ENCODE measurements at regions not wholly inside any gene's neighbourhood (a gene's known extent, or its start where the extent isn't known, plus 50 kb on each side); places are given as distances from the start of the nearest gene placed in this dataset.

DNA sequence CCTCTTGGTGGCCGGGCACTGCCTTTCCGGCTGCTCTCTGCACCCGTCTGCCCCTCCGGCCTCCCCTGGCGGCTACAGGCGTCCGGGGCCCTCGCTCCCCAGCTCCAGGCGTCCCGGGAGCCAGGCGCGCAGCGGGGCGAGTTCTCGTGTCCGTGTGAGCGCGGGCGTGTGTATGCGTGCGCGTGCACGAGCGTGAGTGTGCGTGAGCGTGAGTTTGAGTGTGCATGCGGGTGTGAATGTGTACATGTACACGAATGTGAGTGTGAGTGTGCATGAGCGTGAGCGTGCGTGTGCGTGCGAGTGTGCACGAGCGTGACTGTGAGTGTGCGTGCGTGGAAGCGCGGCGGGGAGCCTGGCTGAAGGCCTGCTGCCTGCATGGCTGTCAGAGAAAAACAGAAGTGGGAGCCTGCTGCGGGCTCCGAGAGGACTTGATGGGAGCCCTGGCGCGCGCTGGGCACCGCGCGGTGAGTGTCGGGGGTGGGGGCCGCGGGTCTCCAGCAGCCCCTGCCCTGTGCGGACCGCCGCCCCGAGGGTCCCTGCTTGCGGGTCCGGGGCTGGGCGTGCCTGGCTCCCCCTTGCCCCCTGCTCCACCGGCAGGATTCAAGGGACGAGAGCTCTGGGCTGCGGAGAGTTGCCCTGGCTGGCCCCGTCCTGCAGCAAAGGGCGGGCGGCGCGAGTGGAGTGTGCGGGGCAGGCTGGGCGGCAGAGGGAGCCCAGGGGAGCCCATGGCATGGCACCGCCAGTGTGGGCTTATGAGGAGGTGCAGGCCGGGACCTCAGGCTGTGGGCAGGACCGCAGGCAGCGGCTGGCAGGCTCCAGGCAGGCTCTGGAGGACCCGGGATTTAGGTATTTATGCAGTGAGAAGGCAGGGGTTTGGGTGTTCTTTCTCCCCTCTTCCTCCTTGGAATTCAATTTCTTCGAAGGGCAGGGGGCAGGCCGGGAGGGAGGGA, 75.8 kb upstream of the EN2 start:
- DNase-seq (ENCODE audit: low read depth in 2 of 2), result no peak
- Histone ChIP-seq H4K20me1 (ENCODE audit: control insufficient read depth, extremely low read depth, insufficient read depth, low read length) (no peaks in the 10 kb centered on the region), H3K9me3 (ENCODE audit: control insufficient read depth, insufficient read depth, low read depth, low read length) (no peaks in the 10 kb centered on the region), H3K4me2 (ENCODE audit: extremely low read depth, insufficient read depth, low read length) (no peak overlapping the region), H2AFZ (ENCODE audit: low read length) (no peak overlapping the region), H3K36me3 (ENCODE audit: control insufficient read depth, insufficient read depth, low read length) (no peaks in the 10 kb centered on the region), H3K4me1 (ENCODE audit: control insufficient read depth, extremely low read depth, insufficient read depth, low read length) (no peaks in the 10 kb centered on the region), H3K79me2 (ENCODE audit: control insufficient read depth, insufficient read depth, low read length) (no peaks in the 10 kb centered on the region), H3K27me3 (ENCODE audit: control insufficient read depth, insufficient read depth, low read length) (peaks cover 63% of the 10 kb centered on the region), H3K9ac (ENCODE audit: insufficient read depth, low read length) (no peak overlapping the region), H3K4me3 (replicated peaks in 1 of 4; ENCODE audit: control extremely low read depth in 1 of 4, insufficient read depth in 1 of 4, low read depth in 3 of 4, low read length in 4 of 4) (peak overlapping the region in 1 of 4 experiments; percentile 14), H3K27ac (ENCODE audit: insufficient read depth, low read length) (no peak overlapping the region)
- no peak for TF ChIP-seq EZH2 (IDR thresholded peaks at IDR 0.05; ENCODE audit: low read length, missing control alignments)
- TF ChIP-seq, protein P1, sequence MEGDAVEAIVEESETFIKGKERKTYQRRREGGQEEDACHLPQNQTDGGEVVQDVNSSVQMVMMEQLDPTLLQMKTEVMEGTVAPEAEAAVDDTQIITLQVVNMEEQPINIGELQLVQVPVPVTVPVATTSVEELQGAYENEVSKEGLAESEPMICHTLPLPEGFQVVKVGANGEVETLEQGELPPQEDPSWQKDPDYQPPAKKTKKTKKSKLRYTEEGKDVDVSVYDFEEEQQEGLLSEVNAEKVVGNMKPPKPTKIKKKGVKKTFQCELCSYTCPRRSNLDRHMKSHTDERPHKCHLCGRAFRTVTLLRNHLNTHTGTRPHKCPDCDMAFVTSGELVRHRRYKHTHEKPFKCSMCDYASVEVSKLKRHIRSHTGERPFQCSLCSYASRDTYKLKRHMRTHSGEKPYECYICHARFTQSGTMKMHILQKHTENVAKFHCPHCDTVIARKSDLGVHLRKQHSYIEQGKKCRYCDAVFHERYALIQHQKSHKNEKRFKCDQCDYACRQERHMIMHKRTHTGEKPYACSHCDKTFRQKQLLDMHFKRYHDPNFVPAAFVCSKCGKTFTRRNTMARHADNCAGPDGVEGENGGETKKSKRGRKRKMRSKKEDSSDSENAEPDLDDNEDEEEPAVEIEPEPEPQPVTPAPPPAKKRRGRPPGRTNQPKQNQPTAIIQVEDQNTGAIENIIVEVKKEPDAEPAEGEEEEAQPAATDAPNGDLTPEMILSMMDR (conservative IDR thresholded peaks at IDR 0.05 in 1 of 2, IDR thresholded peaks at IDR 0.05 in 1 of 2; ENCODE audit: low read depth in 1 of 2, low read length in 2 of 2), result no peak

DNA sequence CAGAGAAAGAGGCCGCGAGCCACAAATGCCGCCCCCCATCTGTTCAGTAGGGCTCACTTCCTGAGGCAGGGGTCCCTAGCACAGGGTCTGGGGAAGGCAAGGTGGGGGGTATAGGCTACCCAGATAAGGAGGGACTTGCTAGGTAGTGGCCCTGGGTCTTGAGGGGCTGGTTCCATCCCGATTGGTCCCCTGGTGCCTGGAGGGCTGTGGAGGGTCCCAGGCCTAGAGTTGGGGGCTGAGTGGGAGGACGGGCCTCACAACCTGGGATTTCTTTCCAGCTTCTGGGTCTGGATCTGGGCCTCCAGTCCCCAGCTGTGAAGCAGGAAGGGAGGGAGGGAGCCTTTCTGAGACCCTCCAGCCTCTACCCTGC, 75.1 kb upstream of the EN2 start:
- H3K4me2 ChIP-seq (ENCODE audit: extremely low read depth, insufficient read depth, low read length), result no peak overlapping the region
- no peaks in the 10 kb centered on the region for H3K79me2 ChIP-seq (ENCODE audit: control insufficient read depth, insufficient read depth, low read length)
- TF ChIP-seq, protein P1 (conservative IDR thresholded peaks at IDR 0.05 in 1 of 2, IDR thresholded peaks at IDR 0.05 in 1 of 2; ENCODE audit: low read depth in 1 of 2, low read length in 2 of 2), result no peak
- no peak for TF ChIP-seq EZH2 (IDR thresholded peaks at IDR 0.05; ENCODE audit: low read length, missing control alignments)
- no peak overlapping the region for H3K4me3 ChIP-seq (replicated peaks in 1 of 4; ENCODE audit: control extremely low read depth in 1 of 4, insufficient read depth in 1 of 4, low read depth in 3 of 4, low read length in 4 of 4)
- H3K9me3 ChIP-seq (ENCODE audit: control insufficient read depth, insufficient read depth, low read depth, low read length), result no peaks in the 10 kb centered on the region
- H4K20me1 ChIP-seq (ENCODE audit: control insufficient read depth, extremely low read depth, insufficient read depth, low read length), result no peaks in the 10 kb centered on the region
- H2AFZ ChIP-seq (ENCODE audit: low read length), result no peak overlapping the region
- H3K27me3 ChIP-seq (ENCODE audit: control insufficient read depth, insufficient read depth, low read length), result peaks cover 56% of the 10 kb centered on the region
- no peak overlapping the region for H3K9ac ChIP-seq (ENCODE audit: insufficient read depth, low read length)
- H3K36me3 ChIP-seq (ENCODE audit: control insufficient read depth, insufficient read depth, low read length), result no peaks in the 10 kb centered on the region
- H3K27ac ChIP-seq (ENCODE audit: insufficient read depth, low read length), result no peak overlapping the region
- H3K4me1 ChIP-seq (ENCODE audit: control insufficient read depth, extremely low read depth, insufficient read depth, low read length), result no peaks in the 10 kb centered on the region
- DNase-seq (ENCODE audit: low read depth in 2 of 2), result no peak

DNA sequence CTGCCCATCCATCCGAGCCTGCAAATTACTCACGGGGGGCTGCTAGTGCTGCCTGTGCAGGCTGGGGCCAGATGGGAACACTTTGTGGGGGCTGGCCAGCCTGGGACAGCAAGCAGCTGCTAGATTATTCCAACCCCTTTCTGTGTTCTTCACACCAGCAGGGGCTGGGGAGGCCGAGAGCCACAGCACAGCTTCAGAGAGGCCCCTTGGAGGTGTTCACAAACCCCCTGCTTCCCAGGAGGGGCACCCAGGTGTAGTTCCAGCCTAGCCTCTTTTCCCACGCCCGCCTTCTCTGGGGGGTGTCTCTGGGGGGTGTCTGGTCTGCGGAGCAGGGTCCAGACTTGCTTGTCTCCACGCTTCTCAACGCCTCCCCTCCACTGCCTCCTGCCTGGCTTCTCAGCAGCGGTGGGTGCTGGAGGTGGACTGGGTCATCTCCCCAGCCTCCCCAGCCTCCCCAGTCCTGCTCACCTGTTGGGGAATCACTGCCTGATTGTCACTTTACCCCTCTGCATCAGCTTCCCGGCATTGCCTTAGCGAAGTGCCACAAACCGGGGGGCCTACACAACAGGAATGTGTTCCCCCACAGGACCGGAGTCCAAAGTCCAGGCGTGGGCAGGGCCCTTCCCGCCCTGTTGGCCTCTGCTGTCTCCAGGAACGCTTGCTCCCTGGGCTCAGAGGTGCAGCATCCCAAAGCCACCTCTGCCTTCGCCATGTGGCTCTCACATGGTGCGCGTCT, 74.0 kb upstream of the EN2 start:
- Histone ChIP-seq H3K4me3 (replicated peaks in 1 of 4; ENCODE audit: control extremely low read depth in 1 of 4, insufficient read depth in 1 of 4, low read depth in 3 of 4, low read length in 4 of 4) (no peak overlapping the region), H3K9me3 (ENCODE audit: control insufficient read depth, insufficient read depth, low read depth, low read length) (no peaks in the 10 kb centered on the region), H3K4me2 (ENCODE audit: extremely low read depth, insufficient read depth, low read length) (no peak overlapping the region), H3K36me3 (ENCODE audit: control insufficient read depth, insufficient read depth, low read length) (no peaks in the 10 kb centered on the region), H2AFZ (ENCODE audit: low read length) (no peak overlapping the region), H3K27me3 (ENCODE audit: control insufficient read depth, insufficient read depth, low read length) (peaks cover 45% of the 10 kb centered on the region), H3K4me1 (ENCODE audit: control insufficient read depth, extremely low read depth, insufficient read depth, low read length) (no peaks in the 10 kb centered on the region), H3K79me2 (ENCODE audit: control insufficient read depth, insufficient read depth, low read length) (no peaks in the 10 kb centered on the region), H4K20me1 (ENCODE audit: control insufficient read depth, extremely low read depth, insufficient read depth, low read length) (no peaks in the 10 kb centered on the region), H3K27ac (ENCODE audit: insufficient read depth, low read length) (no peak overlapping the region), H3K9ac (ENCODE audit: insufficient read depth, low read length) (no peak overlapping the region)
- DNase-seq (ENCODE audit: low read depth in 2 of 2), result no peak
- TF ChIP-seq, protein P1 (conservative IDR thresholded peaks at IDR 0.05 in 1 of 2, IDR thresholded peaks at IDR 0.05 in 1 of 2; ENCODE audit: low read depth in 1 of 2, low read length in 2 of 2), result no peak
- TF ChIP-seq EZH2 (IDR thresholded peaks at IDR 0.05; ENCODE audit: low read length, missing control alignments), result no peak

Measured in fibroblast of lung (primary cell).